ENCODE measurements at regions not wholly inside any gene's neighbourhood (a gene's known extent, or its start where the extent isn't known, plus 50 kb on each side); places are given as distances from the start of the nearest gene placed in this dataset.

- no peak for DNase-seq
- intact Hi-C loops (cut with micrococcal nuclease) = no loop called here
- H3K9me3 Mint-ChIP-seq = peaks cover 2% of the 10 kb centered on the region
- no peak overlapping the region for H3K4me3 Mint-ChIP-seq
- H3K4me1 Mint-ChIP-seq = no peaks in the 10 kb centered on the region
- H3K27ac Mint-ChIP-seq = no peak overlapping the region
- peaks cover 3% of the 10 kb centered on the region for H3K27me3 Mint-ChIP-seq
- CTCF ChIA-PET = no interaction called here
- no peak for TF ChIP-seq CTCF (IDR thresholded peaks at IDR 0.05)
- no peak for ATAC-seq (ENCODE audit: low read depth)
- POLR2A ChIA-PET = no interaction called here
- no peaks in the 10 kb centered on the region for H3K36me3 Mint-ChIP-seq (ENCODE audit: low read depth)
Measured at GRCh38 chr5:116739571-116739970, 164.9 kb upstream of the SEMA6A start.

- Mint-ChIP-seq H3K9me3 (no peaks in the 10 kb centered on the region), H3K4me1 (no peaks in the 10 kb centered on the region), H3K4me3 (no peak overlapping the region), H3K27me3 (peaks cover 3% of the 10 kb centered on the region), H3K36me3 (ENCODE audit: low read depth) (no peaks in the 10 kb centered on the region), H3K27ac (no peak overlapping the region)
- ChIA-PET POLR2A (no interaction called here), CTCF (no interaction called here)
- DNase-seq = no peak
- TF ChIP-seq CTCF (IDR thresholded peaks at IDR 0.05) = no peak
- intact Hi-C loops (cut with micrococcal nuclease) = no loop called here
- ATAC-seq (ENCODE audit: low read depth) = no peak
Measured at GRCh38 chr5:116738615-116739261, 164.1 kb upstream of the SEMA6A start.

- Mint-ChIP-seq H3K4me1 (no peaks in the 10 kb centered on the region), H3K36me3 (ENCODE audit: low read depth) (no peaks in the 10 kb centered on the region), H3K9me3 (no peaks in the 10 kb centered on the region), H3K4me3 (no peak overlapping the region), H3K27ac (no peak overlapping the region), H3K27me3 (peaks cover 3% of the 10 kb centered on the region)
- CTCF ChIA-PET = no interaction called here
- intact Hi-C loops (cut with micrococcal nuclease) = no loop called here
- no peak for ATAC-seq (ENCODE audit: low read depth)
- no peak for TF ChIP-seq CTCF (IDR thresholded peaks at IDR 0.05)
- POLR2A ChIA-PET = no interaction called here
- DNase-seq = no peak
Measured at GRCh38 chr5:116738239-116738614, 163.6 kb upstream of the SEMA6A start.

- ChIA-PET POLR2A (no interaction called here), CTCF (no interaction called here)
- Mint-ChIP-seq H3K4me3 (no peak overlapping the region), H3K4me1 (no peaks in the 10 kb centered on the region), H3K9me3 (no peaks in the 10 kb centered on the region), H3K27me3 (peaks cover 3% of the 10 kb centered on the region), H3K27ac (no peak overlapping the region), H3K36me3 (ENCODE audit: low read depth) (no peaks in the 10 kb centered on the region)
- intact Hi-C loops (cut with micrococcal nuclease) = no loop called here
- no peak for TF ChIP-seq CTCF (IDR thresholded peaks at IDR 0.05)
- DNase-seq (no peak), ATAC-seq (ENCODE audit: low read depth) (no peak)
Measured at GRCh38 chr5:116736671-116737070, 162.0 kb upstream of the SEMA6A start.

- DNase-seq (no peak), ATAC-seq (ENCODE audit: low read depth) (no peak)
- Mint-ChIP-seq H3K27me3 (peaks cover 3% of the 10 kb centered on the region), H3K4me1 (no peaks in the 10 kb centered on the region), H3K27ac (no peak overlapping the region), H3K36me3 (ENCODE audit: low read depth) (no peaks in the 10 kb centered on the region), H3K4me3 (no peak overlapping the region), H3K9me3 (no peaks in the 10 kb centered on the region)
- intact Hi-C loops (cut with micrococcal nuclease) = no loop called here
- POLR2A ChIA-PET = no interaction called here
- CTCF ChIA-PET = no interaction called here
- TF ChIP-seq CTCF (IDR thresholded peaks at IDR 0.05) = no peak
Measured at GRCh38 chr5:116733991-116734975, 159.7 kb upstream of the SEMA6A start.

Data from activated B cell treated with CpG ODN at 0.5 μM for 24 hours (primary cell).